CD4-positive, alpha-beta T cell treated with Interleukin-2 at 100 ng/mL for 4 hours (primary cell): ENCODE measurements at regions not wholly inside any gene's neighbourhood (a gene's known extent, or its start where the extent isn't known, plus 50 kb on each side); places are given as distances from the start of the nearest gene placed in this dataset.

Source experiments
- DNase-seq: peaks from one replicate; pipeline ENCODE4 v3.0.0-alpha.2; 2020; ENCODE audit warnings: low spot score

DNA sequence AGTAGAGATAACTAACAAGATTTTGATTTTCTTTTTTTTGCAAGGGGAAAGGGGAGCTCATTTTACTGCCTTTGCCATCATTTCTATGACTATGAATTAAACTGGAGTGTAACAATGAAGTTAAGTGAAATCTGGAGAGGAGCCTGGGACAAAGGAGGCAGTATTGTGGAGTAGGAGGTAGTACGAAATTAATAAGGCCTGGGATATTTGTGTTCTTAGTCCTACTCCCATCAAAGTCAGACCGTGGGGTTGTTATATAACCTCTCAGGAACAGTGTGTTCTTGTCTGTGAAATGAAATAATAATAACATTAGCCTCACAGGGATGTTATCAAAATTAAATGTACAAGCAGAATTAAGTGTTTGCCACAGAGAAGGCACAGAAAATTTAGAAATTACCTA is 204.3 kb upstream of the EMCN start:
- DNase-seq, result no peak

DNA sequence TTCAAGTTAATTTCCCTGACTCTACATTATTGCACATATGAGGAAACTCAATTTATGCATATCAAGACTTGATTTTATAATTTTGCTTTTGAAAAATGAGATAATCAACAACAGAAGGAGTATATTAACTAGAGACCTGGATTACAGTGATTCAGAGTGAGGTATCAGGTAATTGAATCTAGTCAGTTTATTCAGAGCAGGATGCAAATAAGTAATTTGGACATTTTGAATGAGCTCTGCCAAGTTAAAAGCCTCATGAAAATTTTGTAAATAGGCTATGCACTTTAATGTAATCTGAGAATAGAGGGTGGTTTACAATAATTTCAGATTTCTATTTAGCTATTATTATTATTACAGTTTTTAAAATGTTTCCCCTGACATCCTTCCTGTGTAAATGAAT is 203.7 kb upstream of the EMCN start:
- DNase-seq, result no peak

DNA sequence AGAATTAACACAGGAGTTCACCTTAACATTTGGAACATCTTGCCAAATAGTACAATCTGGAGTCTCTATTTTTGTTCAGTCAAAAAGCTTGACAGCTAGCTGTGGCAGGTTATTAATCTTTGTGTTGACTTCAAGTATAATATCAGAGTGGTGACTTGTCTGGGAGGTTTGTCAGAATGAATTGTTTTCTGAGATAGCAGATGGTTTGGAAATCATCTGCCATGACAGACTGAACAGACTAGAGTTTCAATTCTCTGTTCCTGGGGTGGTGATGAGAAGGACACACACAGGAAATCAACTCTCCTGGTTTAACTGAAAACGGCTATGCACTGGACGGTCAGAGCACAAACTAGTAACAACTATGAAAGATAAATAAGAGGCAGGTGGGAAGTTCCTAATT is 203.3 kb upstream of the EMCN start:
- DNase-seq, result no peak

DNA sequence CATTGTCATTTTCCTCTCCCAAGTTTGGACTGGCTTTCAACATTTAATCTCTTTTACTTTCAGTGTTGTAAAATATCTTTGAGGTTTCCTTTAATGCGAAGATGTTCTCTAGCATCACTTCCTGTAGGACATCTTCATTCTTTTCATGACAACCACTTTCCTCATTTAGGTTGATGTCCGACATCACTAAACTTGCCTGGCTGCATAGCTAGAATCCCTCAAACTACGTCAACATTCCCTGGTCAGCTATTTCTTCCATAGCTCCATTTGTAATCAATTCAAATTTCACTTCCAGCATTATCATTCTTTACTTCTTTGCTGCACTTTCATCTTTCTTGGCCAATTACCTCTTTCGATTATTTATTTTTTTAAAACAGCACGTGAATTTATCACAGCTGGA is 198.6 kb upstream of the EMCN start:
- DNase-seq, result no peak

DNA sequence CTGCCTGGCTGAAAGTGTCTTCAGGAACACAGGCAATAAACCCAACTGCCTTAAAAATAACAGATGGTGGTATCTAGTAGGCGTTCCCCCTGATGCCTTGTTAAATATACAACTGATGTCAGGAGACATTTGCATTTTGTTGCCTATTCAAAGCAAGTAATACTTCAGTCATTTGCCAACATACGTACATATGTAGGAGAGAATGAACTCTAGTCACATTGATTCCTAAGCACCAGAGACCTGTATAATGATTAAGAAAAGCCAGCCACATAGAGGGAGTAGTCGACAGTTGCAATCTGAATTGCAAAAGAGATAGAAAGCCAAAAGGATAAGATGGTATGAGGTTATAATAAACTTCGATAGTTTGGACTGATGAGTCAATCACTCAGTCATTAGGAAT is 191.0 kb upstream of the EMCN start:
- DNase-seq, result no peak

DNA sequence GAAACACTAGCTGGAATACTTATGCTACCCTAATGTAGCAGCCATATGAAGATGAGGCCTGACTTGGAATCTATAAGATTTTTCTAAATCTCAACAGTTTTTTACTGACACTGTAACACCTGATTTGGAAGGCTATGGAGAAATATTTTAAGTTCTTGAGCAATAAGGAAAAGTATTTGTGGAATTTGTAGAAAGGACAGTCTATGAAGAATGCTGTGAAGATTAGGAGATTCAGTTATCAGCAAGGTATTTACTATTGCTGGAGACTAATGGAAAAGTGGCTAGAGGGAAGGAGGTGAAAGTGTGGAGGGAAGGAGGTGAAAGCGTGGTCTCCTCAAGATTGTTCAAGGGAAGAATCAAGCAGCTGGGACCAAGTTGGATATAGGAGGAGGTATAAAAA is 190.0 kb upstream of the EMCN start:
- no peak for DNase-seq

DNA sequence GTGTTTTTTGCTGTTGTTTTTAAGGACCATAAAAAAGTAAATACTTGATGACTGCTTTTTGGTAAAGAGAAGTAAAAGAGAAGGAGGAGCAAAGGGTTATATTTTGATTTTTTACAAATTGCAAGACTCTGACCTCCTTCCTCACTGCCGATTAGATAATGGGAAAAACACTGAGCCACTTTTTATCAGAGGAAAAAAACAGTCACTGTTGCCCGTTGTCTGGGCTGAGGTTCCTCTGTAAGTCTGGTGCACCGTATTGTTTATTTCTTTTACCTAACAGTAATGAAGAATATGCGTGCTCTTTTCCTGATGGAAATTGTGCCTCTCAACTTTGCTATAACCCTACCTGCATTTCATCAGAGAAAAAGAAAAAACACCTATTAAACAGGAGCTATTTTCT is 178.7 kb upstream of the EMCN start:
- DNase-seq, result no peak

DNA sequence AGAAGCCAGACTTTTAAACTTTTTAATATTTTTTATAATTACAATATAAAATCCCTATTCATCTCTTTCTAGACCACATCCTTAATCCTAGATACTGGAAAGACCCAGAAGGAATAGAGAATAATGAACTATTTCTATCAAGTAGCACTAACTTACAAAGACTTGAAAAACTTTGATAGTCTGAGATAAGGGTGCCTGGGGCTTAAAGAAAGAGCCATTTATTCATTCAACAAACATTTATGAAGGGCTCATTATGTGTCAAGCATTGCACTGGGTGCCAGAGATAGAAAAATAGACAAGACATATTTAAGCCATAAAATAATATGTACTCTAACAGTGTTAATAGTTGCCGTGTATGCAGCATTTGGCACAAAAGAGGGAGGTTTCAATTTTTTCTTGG is 178.0 kb upstream of the EMCN start:
- DNase-seq, result no peak

DNA sequence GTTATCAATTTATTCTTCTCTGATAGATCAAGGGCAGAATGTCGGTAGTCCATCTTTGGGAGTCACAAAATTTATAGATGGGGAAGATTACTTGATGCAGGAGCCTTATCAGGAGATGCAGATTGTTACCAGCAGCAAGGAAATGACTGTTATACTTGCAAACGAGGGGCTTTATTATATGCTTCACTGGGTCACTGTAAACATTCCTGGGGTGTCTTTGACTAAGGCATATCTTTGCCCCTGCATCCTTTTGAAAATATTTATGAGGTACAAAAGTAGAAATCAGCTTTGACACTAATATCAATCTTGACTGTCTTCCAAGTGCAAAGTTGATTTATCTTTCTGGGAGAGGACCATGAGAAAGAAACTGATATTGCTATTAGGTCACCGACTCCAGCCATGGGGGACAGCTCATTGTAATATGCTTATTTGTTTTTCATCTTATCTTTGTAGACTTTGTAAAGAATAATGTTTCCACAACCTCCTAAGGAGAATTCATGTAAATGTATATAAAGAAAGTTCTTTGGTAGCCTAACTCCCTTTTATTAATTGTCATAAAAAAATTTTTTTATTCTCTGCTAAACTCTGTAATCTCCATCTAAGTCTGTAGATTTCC is 177.3 kb upstream of the EMCN start:
- no peak for DNase-seq

DNA sequence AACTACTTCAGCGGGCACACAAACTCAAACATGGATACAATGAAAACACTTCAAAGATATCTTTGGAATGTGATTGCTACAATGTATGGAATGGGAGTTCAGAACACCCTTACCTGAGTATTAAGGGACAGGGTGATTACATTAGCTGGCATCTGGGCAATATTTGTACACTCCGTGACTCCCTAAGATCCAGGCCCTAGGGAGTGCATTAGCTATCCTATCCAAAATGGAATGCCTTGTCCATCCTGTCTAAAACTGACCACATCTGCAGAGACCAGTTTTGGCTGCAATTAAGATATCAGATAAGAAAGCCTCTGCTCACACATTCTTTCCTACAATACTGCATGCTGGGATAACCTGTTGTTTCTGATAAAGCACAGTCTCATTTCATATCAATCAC is 176.6 kb upstream of the EMCN start:
- no peak for DNase-seq

DNA sequence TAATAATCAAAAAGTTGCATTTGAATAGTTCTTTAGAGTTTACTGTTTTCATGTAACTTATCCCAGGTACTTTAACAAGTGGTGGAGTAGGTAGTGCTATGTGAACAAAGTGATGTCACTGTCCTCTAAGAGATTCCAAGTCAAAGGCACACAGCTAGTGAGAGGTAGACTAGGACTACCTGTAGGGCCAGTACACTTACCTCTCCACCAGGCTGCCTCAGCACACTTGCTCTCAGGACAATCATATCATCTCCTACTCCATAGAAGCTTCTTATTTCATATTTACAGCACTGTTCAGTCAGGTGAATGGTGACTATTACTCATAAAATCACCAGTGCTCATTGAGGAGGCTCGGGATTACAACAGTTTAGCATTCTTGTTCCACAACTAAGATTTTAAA is 173.0 kb upstream of the EMCN start:
- no peak for DNase-seq

DNA sequence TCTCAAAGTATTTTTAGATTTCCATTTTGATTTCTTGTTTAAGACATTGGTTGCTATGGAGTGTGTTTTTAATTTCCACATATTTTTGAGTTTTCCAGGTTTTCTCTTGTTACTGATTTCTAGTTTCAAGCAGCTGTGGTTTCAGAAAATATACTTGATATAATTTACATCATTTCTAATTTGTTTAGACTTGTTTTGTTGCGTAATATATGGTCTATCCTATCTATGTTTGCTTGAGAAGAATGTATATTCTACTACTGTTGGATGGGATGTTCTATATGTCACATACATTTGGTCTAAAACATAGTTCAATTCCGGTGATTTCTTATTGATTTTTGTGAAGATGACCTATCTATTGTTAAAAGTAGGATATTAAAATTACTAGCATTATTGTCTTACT is 170.5 kb upstream of the EMCN start:
- DNase-seq, result no peak

DNA sequence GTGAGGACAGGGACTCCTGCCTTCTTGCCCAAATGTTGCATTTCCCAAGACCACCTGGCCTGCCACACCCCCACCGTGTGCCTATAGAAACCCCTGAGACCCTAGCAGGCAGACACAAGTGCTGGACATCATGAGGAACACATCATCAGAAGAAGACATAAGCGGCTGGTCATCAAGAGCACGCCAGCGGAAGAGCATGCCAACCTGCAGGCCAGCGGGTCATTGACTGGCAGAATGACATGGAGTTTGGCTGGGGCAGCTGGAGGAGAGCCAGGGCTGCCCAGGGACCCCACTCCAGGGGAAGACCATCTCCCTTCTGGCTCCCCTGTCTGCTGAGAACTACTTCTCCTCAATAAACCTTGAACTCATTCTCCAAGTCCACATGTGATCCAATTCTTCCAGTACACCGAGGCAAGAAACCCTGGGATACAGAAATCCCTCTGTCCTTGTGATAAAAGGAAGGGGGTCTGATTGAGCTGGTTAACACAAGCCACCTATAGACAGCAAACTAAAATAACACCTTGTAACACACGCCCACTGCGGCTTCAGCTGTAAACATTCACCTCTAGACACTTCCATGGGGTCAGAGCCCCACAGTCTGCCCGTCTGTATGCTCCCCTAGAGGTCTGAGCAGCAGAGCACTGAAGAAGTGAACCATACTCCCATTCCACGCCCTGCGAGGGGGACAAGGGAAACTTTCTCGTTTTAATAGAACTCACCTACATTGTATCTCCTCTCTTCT is 164.8 kb upstream of the EMCN start:
- no peak for DNase-seq

DNA sequence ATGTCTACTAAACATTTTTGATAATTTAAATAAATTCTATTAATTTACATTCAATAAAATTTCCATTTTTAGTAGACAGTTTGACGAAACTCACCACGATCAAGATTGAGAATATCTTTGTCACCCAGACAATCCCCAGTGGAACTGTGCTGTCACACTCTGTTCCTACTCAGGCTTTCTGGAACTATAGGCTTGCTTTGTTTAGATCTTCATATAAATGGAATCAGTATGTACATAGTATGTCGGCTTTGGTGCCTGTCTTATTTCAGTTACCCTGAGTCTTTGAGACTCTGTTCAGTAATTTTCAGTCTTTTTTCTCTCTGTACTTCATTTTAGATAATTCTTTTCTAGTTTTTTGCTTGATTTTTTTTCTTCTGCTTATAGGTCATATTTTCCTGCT is 163.5 kb upstream of the EMCN start:
- no peak for DNase-seq

DNA sequence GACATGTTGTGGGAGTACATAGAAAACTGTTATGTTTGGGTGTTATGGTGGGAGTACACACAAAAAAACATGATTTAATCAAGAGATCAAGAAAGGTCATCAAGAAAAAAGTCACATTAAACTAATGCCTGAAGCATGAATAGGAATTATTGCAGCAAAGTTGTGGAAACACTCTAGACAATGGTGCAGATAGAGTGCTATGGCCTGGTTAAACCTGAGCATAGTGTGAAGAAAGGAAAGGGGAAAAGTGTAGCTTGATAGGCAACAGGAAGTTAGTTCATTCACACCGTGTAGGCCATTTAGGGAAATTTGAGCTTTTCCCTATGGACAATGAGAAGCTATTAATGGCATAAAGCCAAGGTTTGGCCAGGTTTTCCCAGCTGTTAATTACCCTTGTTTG is 162.1 kb upstream of the EMCN start:
- no peak for DNase-seq

DNA sequence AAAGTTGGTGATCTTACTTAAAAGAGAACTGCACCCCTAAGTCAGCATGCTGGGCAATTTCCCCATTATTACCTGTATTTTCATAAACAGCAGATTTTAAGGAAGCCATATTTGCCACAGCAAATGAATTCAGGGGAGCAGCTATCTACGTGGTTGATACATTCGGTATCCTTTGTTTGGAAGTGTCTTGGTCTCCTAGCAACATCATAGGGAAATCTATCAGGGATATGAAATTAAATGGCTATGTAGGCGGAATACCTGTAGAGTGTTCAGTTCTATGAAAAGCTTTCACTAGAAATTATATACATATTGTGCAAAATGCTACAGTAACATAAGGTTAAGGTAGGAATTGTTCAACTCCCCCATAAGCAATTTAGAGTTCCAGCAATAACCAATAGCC is 157.2 kb upstream of the EMCN start:
- no peak for DNase-seq

DNA sequence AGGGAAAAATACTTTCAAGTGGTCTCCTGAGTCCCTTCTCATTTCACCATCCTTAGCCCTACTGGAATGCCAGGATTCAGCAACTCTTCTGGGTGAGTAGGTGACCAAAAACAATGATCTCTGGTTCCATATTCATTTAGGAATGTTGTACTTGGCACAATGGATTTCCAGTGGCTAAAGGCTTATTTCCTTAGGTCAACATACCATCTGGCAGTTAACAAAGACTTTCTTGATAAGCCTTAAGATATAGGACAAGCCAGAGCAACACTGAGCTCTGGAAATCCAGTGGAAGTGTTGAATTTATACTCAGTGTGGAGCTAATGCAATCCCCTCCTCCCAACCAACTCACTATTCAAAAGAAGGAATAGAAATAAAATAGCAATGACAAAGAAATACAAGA is 139.4 kb upstream of the EMCN start:
- DNase-seq, result no peak

DNA sequence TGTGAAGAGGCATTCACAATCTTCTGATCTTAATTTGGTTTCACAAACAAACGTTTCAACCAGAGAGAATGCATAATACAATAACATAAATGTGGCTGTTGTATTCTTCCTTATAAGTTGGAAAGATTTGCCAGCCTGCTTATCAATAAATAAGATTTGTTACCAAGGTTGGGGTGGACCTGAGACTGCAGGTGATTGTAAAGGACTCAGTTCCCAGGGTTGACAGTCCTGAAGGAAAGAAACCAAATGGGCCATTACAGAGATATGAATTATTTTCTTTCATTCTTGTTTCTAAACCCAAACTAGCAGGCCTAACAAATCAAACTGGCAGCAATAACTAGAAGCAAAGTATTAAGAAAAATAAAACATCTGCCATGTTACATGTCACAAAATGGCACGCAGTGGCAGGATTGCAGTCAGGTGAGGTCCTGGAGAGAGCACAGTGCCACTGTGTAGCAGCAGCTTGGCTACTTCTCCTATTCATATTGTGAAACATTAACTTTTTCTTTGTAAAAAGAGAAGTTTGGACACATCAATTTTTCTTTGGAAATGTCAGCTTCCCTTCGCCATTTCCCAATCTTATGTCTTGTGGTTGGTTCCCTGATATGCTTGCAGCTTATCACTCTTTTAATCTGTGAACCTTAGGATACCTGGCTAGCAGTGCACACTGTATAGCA is 133.8 kb upstream of the EMCN start:
- DNase-seq, result no peak

DNA sequence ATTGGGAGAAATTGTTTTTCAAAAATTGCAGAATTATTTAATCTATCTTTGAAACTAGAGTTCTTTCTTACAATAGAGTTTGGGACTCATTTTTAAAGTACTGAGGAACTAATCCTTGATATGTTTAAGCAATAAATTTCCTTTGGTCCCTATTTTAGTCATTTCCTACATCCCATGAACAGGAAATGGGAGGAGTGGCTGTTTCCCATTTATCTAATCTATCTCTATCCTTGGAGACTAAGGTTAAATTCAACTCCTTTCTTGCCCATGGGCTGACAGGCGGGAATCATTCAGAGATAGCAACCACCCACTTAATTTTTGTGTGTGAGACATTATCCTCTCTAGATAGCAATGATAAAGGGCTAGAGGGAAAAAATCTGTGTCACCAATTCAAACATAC is 131.6 kb upstream of the EMCN start:
- no peak for DNase-seq

DNA sequence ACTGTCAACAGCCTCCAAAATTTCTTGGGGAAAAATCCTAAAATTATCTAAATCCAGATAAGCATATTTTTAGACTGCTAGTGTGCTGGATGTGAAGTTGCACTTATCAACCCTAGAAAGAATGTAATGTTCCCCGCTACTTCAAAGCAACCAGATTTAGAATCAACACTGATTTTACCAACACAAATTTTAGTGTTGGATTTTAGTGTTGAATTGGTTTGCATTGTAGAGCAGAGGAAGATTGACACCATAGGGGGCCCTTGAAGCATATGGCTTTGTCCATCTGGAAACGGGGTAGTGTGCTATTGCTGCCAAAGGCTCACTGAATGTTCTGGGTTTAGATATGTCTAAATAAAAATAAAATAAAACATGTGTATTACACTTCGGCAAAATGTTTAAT is 126.3 kb upstream of the EMCN start:
- DNase-seq, result no peak

DNA sequence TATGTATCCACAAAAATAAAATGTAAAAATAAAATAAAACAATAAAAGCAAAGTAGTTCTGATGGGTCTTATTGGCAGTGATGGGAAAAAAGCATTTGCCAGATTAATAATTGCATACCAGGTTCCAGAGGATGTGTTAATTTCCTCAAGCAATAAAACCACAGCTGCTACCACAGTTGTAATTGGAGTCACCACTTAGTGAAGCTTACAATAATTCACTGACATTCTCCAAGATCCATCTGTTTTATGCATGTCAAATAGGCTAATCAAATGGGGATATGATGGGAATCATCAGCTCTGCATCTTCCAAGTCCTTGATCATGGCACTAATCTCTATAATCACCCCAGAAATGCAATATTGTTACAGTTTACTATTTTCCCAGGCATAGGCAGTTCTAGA is 123.5 kb upstream of the EMCN start:
- DNase-seq, result no peak

DNA sequence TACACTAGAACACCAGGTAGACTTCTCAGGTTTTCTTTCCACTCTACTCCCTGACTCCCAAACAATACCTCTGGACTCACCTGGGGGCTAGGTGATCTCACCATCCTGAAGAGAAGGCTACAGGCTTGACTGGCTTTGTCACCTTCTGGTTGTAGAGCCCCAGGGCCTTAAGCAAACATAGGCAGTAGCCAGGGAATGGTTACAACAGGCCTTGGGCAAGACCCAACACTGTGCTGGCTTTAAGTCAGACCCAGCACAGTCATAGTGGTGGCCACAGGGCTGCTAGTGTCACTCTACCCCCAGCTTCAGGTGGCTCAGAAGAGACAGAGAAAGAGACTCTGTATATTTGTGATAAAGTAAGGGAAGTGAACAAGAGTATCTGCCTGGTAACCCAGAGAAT is 118.1 kb upstream of the EMCN start:
- no peak for DNase-seq

DNA sequence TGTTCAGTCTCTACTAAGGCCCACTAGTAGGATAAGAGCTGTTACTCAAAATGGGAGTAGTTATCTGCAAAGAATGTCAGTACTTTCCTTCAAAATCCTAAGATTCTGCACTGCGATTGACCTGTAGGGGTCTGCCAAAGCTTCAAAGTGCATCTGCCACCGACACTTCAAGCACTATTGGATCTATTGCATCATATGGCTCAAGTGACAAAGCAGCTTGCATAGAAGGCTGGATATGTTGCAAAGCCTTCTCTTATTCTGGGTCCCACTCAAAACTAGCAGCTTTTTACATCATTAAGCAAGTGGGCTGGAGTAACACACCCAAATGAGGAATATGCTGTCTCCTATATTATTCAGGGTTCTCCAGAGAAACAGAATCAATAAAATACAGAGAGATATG is 115.4 kb upstream of the EMCN start:
- no peak for DNase-seq

DNA sequence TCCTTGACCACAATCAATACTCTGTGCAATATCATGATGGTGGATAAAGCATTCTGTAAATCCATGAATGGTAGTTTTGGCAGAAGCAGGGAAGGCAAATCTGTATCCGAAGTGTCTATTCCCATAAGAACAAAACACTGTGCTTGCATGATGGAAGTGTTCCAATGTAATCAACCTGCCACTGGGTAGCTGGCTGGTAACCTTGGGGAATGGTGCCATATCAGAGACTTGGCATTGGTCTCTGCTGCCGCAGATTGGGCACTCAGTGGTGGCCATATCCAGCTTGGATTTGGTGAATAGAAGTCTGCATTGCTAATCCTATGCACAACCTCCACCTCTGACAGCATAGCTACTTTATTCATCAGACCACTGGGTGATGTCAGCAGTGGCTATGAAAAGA is 114.3 kb upstream of the EMCN start:
- no peak for DNase-seq
